ENCODE measurements at regions not wholly inside any gene's neighbourhood (a gene's known extent, or its start where the extent isn't known, plus 50 kb on each side); places are given as distances from the start of the nearest gene placed in this dataset.

- H3K4me3 ChIP-seq (ENCODE audit: low read length) = no peak overlapping the region
- no peak for DNase-seq (ENCODE audit: low read depth)
- no peak for TF ChIP-seq CTCF (conservative IDR thresholded peaks at IDR 0.05; ENCODE audit: low read depth, low read length)
Observed at GRCh38 chr20:21921251-21921650, 215.8 kb downstream of the PAX1 start.

- no peak overlapping the region for H3K4me3 ChIP-seq (ENCODE audit: low read length)
- no peak for DNase-seq (ENCODE audit: low read depth)
- no peak for TF ChIP-seq CTCF (conservative IDR thresholded peaks at IDR 0.05; ENCODE audit: low read depth, low read length)
Observed at GRCh38 chr20:21920211-21920610, 214.7 kb downstream of the PAX1 start.

GRCh38 chr20:21918398-21918797 lies 212.9 kb downstream of the PAX1 start:
- no peak overlapping the region for H3K4me3 ChIP-seq (ENCODE audit: low read length)
- no peak for DNase-seq (ENCODE audit: low read depth)
- TF ChIP-seq CTCF (conservative IDR thresholded peaks at IDR 0.05; ENCODE audit: low read depth, low read length) = no peak

- H3K4me3 ChIP-seq (ENCODE audit: low read length) = no peak overlapping the region
- no peak for DNase-seq (ENCODE audit: low read depth)
- no peak for TF ChIP-seq CTCF (conservative IDR thresholded peaks at IDR 0.05; ENCODE audit: low read depth, low read length)
Observed at GRCh38 chr20:21902391-21902790, 196.9 kb downstream of the PAX1 start.

GRCh38 chr20:21901470-21902275 lies 196.2 kb downstream of the PAX1 start:
- no peak for DNase-seq (ENCODE audit: low read depth)
- H3K4me3 ChIP-seq (ENCODE audit: low read length) = no peak overlapping the region

GRCh38 chr20:21900431-21900830 lies 195.0 kb downstream of the PAX1 start:
- no peak overlapping the region for H3K4me3 ChIP-seq (ENCODE audit: low read length)
- DNase-seq (ENCODE audit: low read depth) = no peak
- no peak for TF ChIP-seq CTCF (conservative IDR thresholded peaks at IDR 0.05; ENCODE audit: low read depth, low read length)

More at GRCh38 chr20:21901470-21902275, 196.2 kb downstream of the PAX1 start:
- no peak for TF ChIP-seq CTCF (conservative IDR thresholded peaks at IDR 0.05; ENCODE audit: low read depth, low read length)

- H3K4me3 ChIP-seq (ENCODE audit: low read length) = no peak overlapping the region
- TF ChIP-seq CTCF (conservative IDR thresholded peaks at IDR 0.05; ENCODE audit: low read depth, low read length) = no peak
- no peak for DNase-seq (ENCODE audit: low read depth)
Observed at GRCh38 chr20:21874921-21875320, 169.5 kb downstream of the PAX1 start.
